ENCODE measurements at regions not wholly inside any gene's neighbourhood (a gene's known extent, or its start where the extent isn't known, plus 50 kb on each side); places are given as distances from the start of the nearest gene placed in this dataset.

- DNase-seq (ENCODE audit: low read depth in 2 of 2) = no peak
These were observed 483.5 kb upstream of the PKN2 start for GRCh38 chr1:88200545-88200944.

- DNase-seq (ENCODE audit: low read depth in 2 of 2) = no peak
These were observed 480.0 kb upstream of the PKN2 start for GRCh38 chr1:88204111-88204510.

GRCh38 chr1:88204612-88205167, 479.4 kb upstream of the PKN2 start:
- no peak for DNase-seq (ENCODE audit: low read depth in 2 of 2)

GRCh38 chr1:88208389-88208788, 475.7 kb upstream of the PKN2 start:
- DNase-seq (ENCODE audit: low read depth in 2 of 2) = no peak

- peak in 1 of 2 donors; percentile 37 for DNase-seq (ENCODE audit: low read depth in 2 of 2)
These were observed 473.8 kb upstream of the PKN2 start for GRCh38 chr1:88210103-88210787.

- DNase-seq (ENCODE audit: low read depth in 2 of 2) = no peak
These were observed 467.6 kb upstream of the PKN2 start for GRCh38 chr1:88216441-88216840.

GRCh38 chr1:88217386-88217785, 466.7 kb upstream of the PKN2 start:
- DNase-seq (ENCODE audit: low read depth in 2 of 2) = no peak

GRCh38 chr1:88219521-88219920, 464.6 kb upstream of the PKN2 start:
- DNase-seq (ENCODE audit: low read depth in 2 of 2) = no peak

- DNase-seq (ENCODE audit: low read depth in 2 of 2) = no peak
These were observed 462.7 kb upstream of the PKN2 start for GRCh38 chr1:88221411-88221810.

- no peak for DNase-seq (ENCODE audit: low read depth in 2 of 2)
These were observed 459.2 kb upstream of the PKN2 start for GRCh38 chr1:88224906-88225305.

- DNase-seq (ENCODE audit: low read depth in 2 of 2) = no peak
These were observed 456.0 kb upstream of the PKN2 start for GRCh38 chr1:88228114-88228513.

GRCh38 chr1:88230126-88230525, 453.9 kb upstream of the PKN2 start:
- DNase-seq (ENCODE audit: low read depth in 2 of 2) = no peak

GRCh38 chr1:88237058-88237457, 447.0 kb upstream of the PKN2 start:
- no peak for DNase-seq (ENCODE audit: low read depth in 2 of 2)

- DNase-seq (ENCODE audit: low read depth in 2 of 2) = no peak
These were observed 444.9 kb upstream of the PKN2 start for GRCh38 chr1:88239205-88239604.

GRCh38 chr1:88247666-88248065, 436.4 kb upstream of the PKN2 start:
- DNase-seq (ENCODE audit: low read depth in 2 of 2) = no peak

GRCh38 chr1:88250915-88251314, 433.2 kb upstream of the PKN2 start:
- DNase-seq (ENCODE audit: low read depth in 2 of 2) = no peak

- no peak for DNase-seq (ENCODE audit: low read depth in 2 of 2)
These were observed 431.3 kb upstream of the PKN2 start for GRCh38 chr1:88252745-88253144.

- no peak for DNase-seq (ENCODE audit: low read depth in 2 of 2)
These were observed 418.5 kb upstream of the PKN2 start for GRCh38 chr1:88265606-88266005.

- no peak for DNase-seq (ENCODE audit: low read depth in 2 of 2)
These were observed 418.0 kb upstream of the PKN2 start for GRCh38 chr1:88266051-88266450.

- no peak for DNase-seq (ENCODE audit: low read depth in 2 of 2)
These were observed 411.9 kb upstream of the PKN2 start for GRCh38 chr1:88272216-88272615.

- no peak for DNase-seq (ENCODE audit: low read depth in 2 of 2)
These were observed 409.6 kb upstream of the PKN2 start for GRCh38 chr1:88274431-88274830.

GRCh38 chr1:88275259-88275862, 408.7 kb upstream of the PKN2 start:
- no peak for DNase-seq (ENCODE audit: low read depth in 2 of 2)

- peak in 1 of 2 donors; percentile 79 for DNase-seq (ENCODE audit: low read depth in 2 of 2)
These were observed 407.9 kb upstream of the PKN2 start for GRCh38 chr1:88276163-88276562.
